Inflammatory macrophage (primary cell): ENCODE measurements at regions not wholly inside any gene's neighbourhood (a gene's known extent, or its start where the extent isn't known, plus 50 kb on each side); places are given as distances from the start of the nearest gene placed in this dataset.
A peak's percentile ranks its signal among the peaks of the same experiment; 100 is the strongest.
"Not testable (repeated sequence)": the region's sequence is repeated elsewhere in the genome, so short reads cannot be mapped to it uniquely, and the experiment has no call there.

ENCODE experiments used
- DNase-seq, 2 donors: peaks; one replicate each; pipeline ENCODE4 v3.0.0-alpha.2; 2020 to 2022

DNA sequence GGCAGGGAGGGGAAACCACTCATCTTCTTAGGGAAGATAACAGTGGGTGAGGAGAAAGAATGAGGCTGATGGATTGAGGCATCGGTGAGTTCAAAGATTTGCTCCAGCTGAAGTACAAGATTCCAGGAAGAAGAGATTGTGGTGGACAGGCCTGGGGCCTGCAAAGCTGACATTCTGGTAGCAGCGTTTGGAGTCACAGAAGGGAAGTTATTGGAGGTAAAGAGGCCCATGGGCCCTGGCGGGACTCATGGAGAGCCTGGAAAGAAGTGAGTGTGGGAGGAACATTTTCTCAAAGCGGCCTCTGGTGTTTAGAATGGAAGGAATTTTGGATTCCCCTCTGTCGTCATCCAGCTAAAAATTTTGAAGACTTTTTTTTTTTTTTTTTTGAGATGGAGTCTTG lies 160.0 kb upstream of the KLF6 start:
- DNase-seq: no peak

DNA sequence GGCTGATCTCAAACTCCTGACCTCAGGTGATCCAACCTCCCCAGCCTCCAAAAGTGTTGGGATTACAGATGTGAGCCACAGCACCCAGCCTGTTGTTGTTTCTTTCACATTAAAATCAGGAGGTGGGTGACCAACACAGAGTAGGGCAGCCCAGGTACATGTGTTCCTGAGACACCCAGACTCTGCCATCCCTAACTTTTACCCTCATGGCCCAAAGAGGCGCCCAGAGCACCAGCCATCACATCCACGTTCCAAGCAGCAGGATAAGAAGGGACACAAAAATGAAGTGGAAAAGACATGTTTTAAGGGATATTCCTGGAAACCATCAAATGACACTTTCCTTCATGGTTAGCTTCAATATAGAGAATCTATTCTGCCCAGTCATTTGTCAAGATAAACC lies 159.6 kb upstream of the KLF6 start:
- no peak for DNase-seq

DNA sequence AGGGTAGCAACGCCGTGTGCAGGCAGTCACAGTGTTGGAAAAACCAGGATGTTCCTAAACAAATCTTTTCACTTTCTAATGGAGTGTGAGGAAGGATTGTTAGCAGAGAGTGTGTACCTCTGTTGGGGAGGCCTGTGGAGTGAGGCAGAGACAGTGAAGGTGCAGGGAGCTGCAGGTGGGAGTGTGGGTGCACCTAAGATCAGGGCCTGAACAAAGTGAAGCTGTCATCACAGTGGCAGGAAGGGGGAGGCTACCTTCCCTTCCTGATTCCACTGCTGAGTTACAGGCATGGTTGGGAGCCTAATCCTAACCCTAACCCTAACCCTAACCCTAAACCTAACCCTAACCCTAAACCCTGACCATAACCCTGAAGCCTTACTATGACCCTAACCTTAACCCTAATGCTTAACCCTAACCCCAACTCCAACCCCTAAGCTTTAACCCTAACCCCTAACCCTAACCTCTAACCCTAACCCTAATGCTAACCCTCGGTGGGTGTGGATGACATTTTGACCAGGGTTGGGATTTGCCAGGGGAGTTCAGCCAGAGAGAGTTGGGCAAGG lies 158.8 kb upstream of the KLF6 start:
- no peak for DNase-seq

DNA sequence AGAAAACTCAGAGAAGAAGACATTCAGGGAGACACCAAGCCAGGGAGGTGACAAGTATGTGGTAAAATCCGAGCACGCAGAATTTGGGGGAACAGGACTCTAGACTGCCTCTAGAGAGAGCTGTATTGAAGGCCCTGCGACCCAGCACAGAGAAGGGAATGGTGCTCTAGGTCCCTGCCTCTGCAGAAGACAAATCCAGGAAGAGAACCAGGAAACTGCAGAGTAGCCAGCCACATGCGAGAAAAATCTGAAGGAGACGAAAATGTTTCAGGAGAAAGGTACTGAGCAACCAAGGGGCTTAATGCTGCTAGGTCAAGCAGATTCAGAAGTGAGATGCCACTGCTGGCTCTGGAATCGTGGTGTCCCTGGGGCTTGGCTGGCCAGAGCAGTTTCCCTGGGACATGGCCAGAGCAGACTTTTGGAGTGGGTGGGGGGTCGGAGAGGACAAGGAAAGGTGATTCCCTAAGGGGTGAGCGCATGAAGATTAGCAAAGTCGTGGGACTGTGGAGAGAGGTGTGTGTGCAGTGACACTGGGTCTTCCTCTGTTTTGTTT lies 158.0 kb upstream of the KLF6 start:
- no peak for DNase-seq

DNA sequence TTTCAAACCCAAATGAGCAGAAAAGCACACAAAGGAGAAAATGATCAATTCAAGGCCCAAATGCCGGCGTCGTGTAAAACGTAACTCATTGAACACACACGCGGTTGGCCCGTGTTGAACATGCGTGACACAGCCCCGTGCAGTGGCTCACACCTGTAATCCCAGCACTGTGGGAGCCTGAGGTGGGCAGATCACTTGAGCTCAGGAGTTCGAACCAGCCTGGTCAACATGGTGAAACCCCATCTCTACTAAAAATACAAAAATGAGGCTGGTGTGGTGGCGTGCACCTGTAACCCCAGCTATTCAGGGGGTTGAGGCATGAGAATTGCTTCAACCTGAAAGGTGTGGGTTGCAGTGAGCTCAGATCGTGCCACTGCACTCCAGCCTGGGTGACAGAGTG lies 156.7 kb upstream of the KLF6 start:
- DNase-seq: no peak

DNA sequence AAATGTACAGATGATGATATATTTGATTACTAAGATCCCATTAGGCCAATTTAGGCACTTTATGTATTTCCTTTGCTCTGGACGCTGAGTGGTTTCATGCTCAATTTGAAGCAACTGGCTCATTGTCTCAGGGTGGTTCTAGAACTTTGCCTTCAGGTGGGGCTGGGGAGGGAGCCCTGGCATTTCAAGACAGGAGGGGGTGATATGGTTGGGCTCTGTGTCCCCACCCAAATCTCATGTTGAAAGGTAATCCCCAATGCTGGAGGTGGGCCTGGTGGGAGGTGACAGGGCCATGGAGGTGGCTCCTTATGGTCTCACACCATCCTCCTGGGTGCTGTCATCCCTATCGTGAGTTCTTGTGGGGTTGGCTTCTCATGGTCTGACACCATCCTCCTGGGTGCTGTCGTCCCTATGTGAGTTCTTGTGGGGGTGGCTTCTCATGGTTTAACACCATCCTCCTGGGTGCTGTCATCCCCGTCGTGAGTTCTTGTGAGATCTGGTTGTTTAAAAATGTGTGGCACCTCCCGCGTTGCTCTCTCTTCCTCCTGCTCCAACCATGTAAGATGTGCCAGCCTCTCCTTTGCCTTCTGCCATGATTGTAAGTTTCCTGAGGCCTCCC lies 151.5 kb upstream of the KLF6 start:
- DNase-seq: no peak

DNA sequence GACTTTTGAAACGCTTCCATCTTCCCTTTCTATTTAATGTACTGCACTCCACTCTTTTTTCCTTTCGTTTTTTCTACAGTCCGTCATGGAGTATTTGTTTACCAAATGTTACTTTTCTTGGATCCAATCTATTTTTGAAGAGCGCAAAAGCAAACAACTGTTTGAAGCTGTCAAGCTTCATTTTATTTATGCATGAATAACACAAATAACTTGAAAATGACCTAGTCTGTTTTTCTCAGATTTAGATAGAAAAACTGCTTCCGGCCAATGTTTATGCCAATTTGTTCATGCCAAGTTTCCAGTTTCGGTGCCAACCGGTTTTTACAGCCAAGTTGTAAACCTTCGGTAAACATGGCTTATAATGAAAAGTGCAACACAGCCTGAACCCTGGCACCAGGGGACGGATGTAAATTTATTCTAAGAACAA lies 150.9 kb upstream of the KLF6 start:
- DNase-seq: no peak

DNA sequence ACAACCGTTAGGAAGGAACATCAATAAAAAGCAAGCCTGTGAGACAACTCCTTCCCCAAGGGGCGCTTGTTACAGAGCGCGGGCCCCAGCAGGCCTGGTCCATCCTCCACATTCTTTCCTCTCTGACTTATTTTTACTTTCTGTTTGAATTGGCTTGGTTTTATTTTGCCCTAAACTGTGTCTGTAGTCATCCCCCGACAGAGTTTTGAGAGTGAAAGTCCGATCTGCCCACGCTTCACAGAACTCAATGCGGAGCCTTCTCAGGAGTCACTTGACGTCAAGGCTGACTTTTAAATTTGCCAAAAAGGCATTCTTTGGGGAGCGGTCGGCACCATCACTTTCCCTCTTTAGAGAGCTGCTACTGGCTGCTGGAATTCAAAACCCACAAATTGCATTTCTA lies 150.1 kb upstream of the KLF6 start:
- DNase-seq: no peak

DNA sequence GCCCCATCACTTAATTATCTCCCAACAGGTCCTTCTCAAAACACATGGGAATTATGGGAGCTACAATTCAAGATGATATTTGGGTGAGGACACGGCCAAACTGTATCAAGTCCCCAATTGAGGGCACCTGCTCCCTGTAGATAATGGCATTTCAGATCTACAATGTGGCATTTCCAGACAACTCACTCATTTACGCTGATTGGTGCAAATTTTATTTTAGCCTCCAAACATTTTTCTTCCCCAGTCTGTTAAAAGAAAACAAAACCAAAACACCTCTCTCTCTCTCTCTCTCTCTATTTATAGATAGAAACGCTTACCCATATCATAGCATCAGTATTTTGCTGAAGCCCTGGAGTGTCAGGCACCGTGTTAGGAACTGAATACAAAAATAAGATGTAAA lies 148.7 kb upstream of the KLF6 start:
- DNase-seq: no peak

DNA sequence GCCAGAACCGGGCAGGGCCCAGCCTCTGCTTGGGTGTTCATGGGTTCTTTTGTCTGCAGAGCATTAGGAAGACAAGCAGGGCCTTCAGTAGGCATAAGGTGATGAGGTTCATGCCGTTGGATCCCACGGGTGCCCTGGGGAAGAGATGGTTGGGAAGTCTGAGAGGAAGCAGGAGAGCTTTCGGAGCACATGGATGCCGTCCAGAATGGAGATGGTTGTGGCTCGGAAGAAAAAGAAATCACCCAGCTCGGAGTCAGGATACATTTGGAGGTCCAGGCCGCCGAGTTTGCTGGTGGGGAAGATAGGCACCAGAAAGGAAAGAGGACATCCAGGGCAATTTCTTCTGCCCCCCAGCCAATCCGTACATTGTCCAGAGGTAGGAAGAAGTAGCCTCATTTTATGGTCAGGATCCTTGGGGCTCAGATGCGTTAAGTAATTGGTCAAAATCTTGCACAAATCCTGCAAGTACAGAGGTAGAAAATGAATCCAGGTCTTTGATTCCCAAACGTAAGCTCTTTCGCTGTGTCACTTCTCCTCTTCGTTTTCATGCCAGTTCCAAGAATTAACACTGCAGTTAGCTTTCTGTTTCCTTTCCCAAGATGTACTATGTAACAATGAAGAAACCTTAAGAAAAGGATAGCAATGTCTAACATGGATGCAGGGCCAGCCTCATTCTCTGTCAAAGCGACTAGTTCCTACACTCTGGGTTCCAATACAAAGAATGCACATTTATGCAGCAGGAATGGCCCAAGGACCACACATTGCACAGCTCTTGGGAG lies 147.8 kb upstream of the KLF6 start:
- DNase-seq: peak in 1 of 2 donors; percentile 27

DNA sequence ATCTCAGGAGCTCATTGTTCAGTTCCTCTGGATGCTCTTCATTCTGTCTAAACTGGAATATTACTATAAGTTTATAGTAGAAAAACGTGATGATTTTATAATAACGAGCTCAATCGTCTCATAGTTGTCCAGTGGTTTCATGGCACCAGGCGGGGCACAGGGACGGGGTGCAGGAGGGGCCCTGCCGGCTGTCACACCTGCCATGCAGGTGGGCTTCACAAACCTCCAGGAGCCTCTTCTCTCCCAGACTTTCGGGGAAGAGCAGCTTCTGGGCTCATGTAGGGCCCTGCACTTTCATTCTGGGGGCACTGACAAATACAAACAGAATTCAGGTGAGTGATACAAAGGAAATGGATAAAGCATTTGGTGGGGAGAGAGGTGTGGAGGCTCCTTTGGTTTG lies 146.9 kb upstream of the KLF6 start:
- no peak for DNase-seq

DNA sequence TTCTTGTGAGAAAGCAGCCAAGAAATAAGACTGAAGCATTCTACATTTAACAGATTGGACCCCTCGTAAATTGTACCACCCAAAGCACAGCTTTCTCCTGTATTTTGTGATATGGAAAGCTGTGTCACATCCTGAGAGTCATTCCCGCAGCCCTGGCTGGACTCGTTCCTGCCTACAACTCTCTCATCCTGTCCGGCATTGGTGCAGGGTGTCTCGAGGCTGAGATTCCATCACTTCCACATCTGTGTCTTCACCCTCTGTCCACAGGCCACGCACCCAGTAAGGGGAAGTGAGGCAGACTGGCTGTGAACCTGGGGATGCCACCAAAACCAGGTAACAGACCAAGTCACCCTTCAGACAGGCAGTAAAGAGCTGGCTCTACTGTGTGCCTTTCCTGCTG lies 146.2 kb upstream of the KLF6 start:
- no peak for DNase-seq

DNA sequence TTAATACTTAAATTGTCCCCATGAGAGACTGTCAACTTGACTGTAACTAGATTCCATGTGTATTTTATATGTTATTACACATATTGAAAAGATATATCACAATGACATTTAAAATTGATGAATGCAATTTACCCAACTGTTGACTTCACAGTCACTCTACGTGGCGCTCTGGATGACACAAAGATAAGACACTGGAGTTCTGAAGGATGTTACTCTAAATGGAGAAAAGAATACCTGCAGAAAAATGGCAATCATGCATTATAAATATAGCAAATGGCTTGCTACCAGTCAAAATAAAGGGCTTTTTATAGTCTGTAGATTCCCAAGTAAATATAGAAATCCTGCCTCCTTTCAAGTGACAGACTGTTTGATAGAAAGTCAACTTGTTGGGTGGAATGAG lies 143.6 kb upstream of the KLF6 start:
- DNase-seq: no peak

DNA sequence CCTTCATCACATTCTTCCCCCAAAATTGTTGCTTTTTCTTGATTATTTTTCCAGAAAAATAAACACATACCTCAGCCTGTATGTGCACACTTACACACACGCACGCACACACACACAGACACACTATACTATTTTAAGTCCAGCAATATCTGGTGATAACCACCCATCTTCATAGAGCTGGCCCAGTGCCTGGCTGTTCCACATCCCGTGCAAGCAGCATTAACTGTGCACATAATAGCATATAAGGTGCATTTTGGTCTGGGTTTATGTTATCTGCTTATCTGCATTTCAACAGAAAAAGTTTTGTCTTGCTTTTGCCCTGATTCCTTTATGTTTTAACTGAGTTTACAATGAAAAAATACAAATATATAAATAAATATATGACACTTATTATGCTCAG lies 143.1 kb upstream of the KLF6 start:
- no peak for DNase-seq

DNA sequence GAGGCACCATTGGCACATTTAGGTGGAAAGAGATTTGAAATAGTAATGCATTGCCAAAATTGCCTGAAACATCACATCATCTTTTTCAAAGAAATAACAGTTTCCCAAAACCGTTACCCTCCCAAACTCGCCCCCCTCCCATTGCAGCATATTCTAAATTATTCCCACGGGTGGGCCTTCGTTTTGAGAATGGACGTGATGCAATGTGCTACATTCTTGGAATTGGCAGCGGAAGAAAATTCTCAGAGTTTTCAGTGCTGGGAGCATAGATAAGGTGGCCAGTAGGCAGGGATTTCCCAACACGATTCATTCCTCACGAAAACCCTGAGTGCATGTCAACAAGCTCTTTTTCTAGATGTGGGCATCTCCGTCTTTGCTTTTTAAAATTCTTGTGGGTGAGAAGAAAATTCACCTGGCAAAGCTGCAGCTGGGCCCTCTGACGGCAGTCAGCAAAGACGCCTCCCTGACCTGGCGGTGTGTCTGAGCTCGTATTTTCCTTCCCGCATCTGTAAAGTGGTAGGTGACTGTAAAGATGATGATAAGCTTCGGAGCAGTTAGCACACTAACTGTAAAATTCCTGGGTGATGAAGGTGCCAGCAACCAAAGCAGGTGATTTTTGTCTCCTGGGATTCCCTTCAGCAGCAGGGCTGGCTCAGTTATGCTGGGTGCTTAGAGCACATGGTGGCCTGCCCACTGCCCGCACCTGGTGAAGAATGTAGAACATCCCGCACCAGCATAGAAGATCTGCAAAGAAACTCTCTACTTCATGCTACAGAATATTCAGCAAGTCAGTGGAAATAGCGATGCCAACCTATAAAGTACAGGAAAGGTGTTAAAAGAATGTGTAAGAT lies 141.9 kb upstream of the KLF6 start:
- DNase-seq: no peak

DNA sequence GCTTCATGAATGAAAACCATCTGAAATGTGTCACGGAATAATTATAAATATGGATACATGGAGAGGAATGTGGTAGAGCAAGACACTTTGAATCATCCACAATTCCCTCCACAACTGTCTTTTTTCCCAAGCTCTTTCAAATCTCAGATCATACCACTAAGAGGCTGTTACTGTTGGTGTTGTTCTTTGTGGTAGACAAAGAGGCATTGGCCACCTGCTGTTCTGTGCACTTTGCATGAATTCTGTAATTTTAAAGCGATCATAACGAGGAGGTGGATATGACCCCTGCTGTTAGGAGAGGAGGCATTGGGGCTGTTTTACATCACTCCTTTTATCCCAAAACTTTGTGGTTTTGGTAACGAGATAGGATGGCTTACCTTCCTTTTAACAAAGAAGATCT lies 141.2 kb upstream of the KLF6 start:
- no peak for DNase-seq

DNA sequence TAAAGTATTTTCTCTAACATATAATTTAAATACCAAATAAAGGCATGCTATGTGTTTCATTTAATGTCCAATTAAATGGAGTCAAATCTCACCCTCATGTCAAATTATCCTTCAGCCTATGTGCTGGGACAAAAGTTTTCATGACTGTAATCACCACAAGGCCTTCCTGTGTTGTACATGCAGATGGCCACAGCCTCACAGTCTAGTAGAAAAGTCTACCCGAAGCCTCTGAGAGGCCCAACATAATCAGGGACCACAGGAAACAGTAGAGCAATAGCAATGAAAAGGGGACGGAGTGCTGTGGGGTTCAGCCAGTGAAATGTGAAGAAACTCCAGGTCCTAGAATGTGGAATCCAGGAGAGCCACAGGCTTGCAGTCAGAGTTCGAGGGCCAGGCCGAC lies 140.2 kb upstream of the KLF6 start:
- no peak for DNase-seq

DNA sequence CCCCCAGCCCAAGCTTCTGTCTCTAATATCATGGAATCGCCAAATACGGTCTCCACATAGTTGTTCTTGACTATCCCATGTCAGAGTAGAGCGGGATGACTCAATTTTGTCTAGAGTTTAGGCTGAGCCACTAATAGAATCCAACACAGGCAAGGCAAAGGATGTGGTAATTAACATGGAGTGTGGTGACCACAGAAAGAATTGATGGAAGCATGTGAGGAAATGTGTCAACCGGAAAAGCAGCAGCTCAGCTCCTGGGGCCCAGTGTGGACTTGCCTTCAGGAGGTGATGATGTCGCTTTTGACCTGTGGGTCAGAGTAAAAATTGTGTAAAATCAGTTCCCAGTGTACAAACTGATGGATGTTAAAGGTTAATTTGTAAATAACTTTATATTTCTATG lies 139.3 kb upstream of the KLF6 start:
- DNase-seq: peak; percentile 22 to 33

DNA sequence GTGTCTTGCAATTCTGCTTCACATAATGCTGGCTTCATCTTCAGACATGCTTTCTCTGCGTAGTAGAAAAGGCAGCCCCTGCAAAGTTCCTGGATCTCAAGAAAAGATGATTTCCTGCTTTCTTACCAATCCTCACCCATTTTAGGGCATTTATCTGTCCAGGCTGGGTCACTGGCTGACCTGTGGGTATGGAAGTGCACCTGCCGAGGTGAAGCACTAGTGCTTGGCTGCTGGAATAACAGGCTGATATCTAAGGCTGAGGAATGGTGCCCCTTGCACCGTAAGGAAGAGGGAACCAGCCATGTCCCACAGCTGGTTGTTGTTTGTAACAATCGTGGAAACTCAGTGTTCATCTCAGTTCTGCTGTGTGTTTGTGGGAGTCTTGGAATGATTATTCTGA lies 138.0 kb upstream of the KLF6 start:
- DNase-seq: no peak

DNA sequence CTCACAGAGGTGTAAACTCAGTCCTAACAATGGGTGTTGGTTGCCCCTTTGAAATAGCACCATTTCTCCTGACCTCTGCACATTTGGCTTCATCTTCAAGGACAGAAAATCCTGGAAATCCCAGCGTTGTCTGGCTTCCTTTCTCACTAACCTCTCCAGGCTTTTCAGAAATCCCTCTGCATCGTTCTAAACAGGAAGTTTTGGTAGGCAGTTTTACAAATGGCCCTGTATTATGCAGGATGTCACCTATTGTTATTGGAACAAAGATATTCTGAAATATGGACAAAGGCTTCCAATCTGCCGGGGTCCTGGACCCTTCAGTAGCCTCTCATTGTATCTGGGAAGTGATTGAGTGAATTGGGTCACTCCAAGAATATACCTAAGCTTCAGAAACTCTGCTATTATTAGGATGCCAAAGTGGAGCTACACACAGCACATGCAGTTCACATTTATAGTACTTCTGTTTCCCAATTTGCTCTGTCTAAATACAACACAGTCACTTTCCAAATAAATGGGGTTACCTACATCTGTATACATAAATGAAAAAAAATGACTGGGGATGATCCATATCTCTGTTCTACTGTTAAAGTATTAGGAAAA lies 134.8 kb upstream of the KLF6 start:
- DNase-seq: no peak

DNA sequence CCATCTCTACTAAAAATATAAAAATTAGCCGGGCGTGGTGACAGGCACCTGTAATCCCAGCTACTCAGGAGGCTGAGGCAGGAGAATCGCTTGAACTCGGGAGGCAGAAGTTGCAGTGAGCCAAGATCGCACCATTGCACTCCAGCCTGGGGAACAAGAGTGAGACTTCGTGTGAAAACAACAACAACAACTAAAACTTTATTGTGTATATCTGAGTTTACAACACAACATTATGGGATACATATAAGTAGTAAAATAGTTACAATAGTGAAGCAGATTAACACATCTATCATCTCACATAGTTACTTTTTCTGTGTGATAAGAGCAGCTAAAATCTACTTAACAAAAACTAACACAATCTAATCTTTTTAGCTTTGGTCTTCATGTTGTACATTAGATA lies 132.4 kb upstream of the KLF6 start:
- DNase-seq: not testable (repeated sequence)

DNA sequence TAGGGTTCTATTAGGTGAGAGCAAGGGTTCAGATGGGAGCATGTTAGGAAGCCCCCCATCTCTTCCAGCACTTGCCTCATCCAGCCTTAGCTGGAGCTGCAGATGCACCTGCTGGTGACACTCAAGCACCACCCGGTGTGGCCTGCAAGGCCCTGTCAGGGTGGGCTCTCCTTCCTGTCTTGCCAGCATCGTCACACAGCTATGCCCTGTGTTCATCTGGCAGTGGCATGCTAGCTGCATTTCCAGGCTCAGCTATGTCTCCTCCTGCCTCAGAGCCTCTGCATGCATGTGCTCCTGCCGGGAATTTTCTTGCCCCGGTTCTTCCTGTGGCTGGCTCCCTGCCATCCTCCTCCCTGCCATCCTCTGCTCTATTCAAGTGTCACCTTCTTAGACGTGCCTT lies 129.7 kb upstream of the KLF6 start:
- DNase-seq: no peak
